ENCODE measurements at regions not wholly inside any gene's neighbourhood (a gene's known extent, or its start where the extent isn't known, plus 50 kb on each side); places are given as distances from the start of the nearest gene placed in this dataset.

DNA sequence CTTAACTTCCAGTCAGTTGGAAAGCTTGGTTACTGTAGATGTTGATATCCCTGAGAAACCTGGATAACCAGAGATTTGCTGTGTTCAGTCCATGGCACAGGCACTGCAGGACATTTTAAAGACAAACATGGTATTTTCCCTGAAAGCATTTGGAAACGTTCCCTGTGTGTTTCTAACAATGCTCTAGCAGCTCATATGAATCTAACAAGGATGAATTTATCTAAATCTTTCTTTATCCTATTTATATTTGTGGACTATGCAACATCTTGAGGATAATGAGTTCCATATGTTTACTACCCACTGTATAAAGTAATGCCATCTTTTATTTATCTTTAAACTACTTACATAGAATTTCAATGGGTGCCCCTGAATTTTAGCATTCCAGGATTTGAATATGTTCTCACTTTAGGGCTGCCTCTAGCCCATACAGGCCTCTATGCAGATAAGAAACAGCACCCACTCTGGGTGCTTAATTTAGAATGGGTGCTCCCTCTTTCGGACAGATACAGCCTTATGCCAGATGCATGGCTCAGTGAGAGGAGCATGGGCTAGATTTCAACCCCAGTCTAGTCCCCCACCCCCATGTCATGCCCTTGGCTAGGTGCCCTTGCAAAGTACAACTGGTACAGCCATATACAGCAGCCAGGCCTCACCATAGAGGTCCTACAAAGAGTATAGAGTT lies 50.6 kb upstream of the NEMP2 start:
- H3K79me2 ChIP-seq (ENCODE audit: insufficient read depth, low read length): no peaks in the 10 kb centered on the region
- H3K27ac ChIP-seq (ENCODE audit: low read depth in 1 of 2, low read length in 2 of 2): no peak overlapping the region
- TF ChIP-seq, protein P1, sequence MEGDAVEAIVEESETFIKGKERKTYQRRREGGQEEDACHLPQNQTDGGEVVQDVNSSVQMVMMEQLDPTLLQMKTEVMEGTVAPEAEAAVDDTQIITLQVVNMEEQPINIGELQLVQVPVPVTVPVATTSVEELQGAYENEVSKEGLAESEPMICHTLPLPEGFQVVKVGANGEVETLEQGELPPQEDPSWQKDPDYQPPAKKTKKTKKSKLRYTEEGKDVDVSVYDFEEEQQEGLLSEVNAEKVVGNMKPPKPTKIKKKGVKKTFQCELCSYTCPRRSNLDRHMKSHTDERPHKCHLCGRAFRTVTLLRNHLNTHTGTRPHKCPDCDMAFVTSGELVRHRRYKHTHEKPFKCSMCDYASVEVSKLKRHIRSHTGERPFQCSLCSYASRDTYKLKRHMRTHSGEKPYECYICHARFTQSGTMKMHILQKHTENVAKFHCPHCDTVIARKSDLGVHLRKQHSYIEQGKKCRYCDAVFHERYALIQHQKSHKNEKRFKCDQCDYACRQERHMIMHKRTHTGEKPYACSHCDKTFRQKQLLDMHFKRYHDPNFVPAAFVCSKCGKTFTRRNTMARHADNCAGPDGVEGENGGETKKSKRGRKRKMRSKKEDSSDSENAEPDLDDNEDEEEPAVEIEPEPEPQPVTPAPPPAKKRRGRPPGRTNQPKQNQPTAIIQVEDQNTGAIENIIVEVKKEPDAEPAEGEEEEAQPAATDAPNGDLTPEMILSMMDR (IDR thresholded peaks at IDR 0.05): no peak
- DNase-seq: no peak
- Mint-ChIP-seq H3K27ac (no peak overlapping the region), H3K9me3 (peaks cover 0 to 3% (median 0%) of the 10 kb centered on the region in 7 donors), H3K4me1 (no peaks in the 10 kb centered on the region), H3K27me3 (ENCODE audit: low read depth in 3 of 3) (no peaks in the 10 kb centered on the region), H3K4me3 (no peak overlapping the region), H3K36me3 (no peaks in the 10 kb centered on the region)
- H3K36me3 ChIP-seq (replicated peaks in 1 of 2; ENCODE audit: control insufficient read depth in 1 of 2, insufficient read depth in 2 of 2, low read length in 2 of 2): no peaks in the 10 kb centered on the region
- intact Hi-C loops (cut with micrococcal nuclease): no loop called here
- H3K9me3 ChIP-seq (replicated peaks in 1 of 2; ENCODE audit: control insufficient read depth in 1 of 2, insufficient read depth in 1 of 2, low read length in 2 of 2): no peaks in the 10 kb centered on the region
- no peak overlapping the region for H3K9ac ChIP-seq (ENCODE audit: insufficient read depth, low read length, poor library complexity, severe bottlenecking)
- no peaks in the 10 kb centered on the region for H3K27me3 ChIP-seq (ENCODE audit: control insufficient read depth in 2 of 2, insufficient read depth in 2 of 2, low read length in 2 of 2)
- no CpG with 5 or more reads among the region's 2 CpGs for WGBS (ENCODE audit: insufficient coverage)
- no peaks in the 10 kb centered on the region for H4K20me1 ChIP-seq (ENCODE audit: insufficient read depth, low read length)
- no peaks in the 10 kb centered on the region for H3K4me1 ChIP-seq (ENCODE audit: control insufficient read depth in 1 of 2, insufficient read depth in 2 of 2, low read length in 2 of 2)
- no peak overlapping the region for H2AFZ ChIP-seq (ENCODE audit: insufficient read depth, low read depth, low read length, poor library complexity, severe bottlenecking)
- no peak overlapping the region for H3K4me3 ChIP-seq (replicated peaks in 1 of 3; ENCODE audit: low read depth in 2 of 3, low read length in 3 of 3)
- no peak overlapping the region for H3K4me2 ChIP-seq (replicated peaks; ENCODE audit: extremely low read depth, low read length, poor library complexity, severe bottlenecking)

GRCh38 chr2:190587106-190587505 lies 52.6 kb upstream of the NEMP2 start:
- Histone ChIP-seq H3K9ac (ENCODE audit: insufficient read depth, low read length, poor library complexity, severe bottlenecking) (no peak overlapping the region), H2AFZ (ENCODE audit: insufficient read depth, low read depth, low read length, poor library complexity, severe bottlenecking) (no peak overlapping the region), H3K4me3 (replicated peaks in 1 of 3; ENCODE audit: low read depth in 2 of 3, low read length in 3 of 3) (no peak overlapping the region), H3K27me3 (ENCODE audit: control insufficient read depth in 2 of 2, insufficient read depth in 2 of 2, low read length in 2 of 2) (no peaks in the 10 kb centered on the region), H3K4me2 (replicated peaks; ENCODE audit: extremely low read depth, low read length, poor library complexity, severe bottlenecking) (no peak overlapping the region), H3K27ac (ENCODE audit: low read depth in 1 of 2, low read length in 2 of 2) (no peak overlapping the region), H4K20me1 (ENCODE audit: insufficient read depth, low read length) (no peaks in the 10 kb centered on the region), H3K79me2 (ENCODE audit: insufficient read depth, low read length) (no peaks in the 10 kb centered on the region), H3K36me3 (replicated peaks in 1 of 2; ENCODE audit: control insufficient read depth in 1 of 2, insufficient read depth in 2 of 2, low read length in 2 of 2) (no peaks in the 10 kb centered on the region), H3K9me3 (replicated peaks in 1 of 2; ENCODE audit: control insufficient read depth in 1 of 2, insufficient read depth in 1 of 2, low read length in 2 of 2) (no peaks in the 10 kb centered on the region), H3K4me1 (ENCODE audit: control insufficient read depth in 1 of 2, insufficient read depth in 2 of 2, low read length in 2 of 2) (no peaks in the 10 kb centered on the region)
- TF ChIP-seq, protein P1 (IDR thresholded peaks at IDR 0.05): no peak
- Mint-ChIP-seq H3K4me3 (no peak overlapping the region), H3K4me1 (no peaks in the 10 kb centered on the region), H3K27me3 (ENCODE audit: low read depth in 3 of 3) (no peaks in the 10 kb centered on the region), H3K27ac (no peak overlapping the region), H3K9me3 (peaks cover 0 to 3% (median 0%) of the 10 kb centered on the region in 7 donors), H3K36me3 (no peaks in the 10 kb centered on the region)
- WGBS (ENCODE audit: insufficient coverage): 100% methylated on average over 2 of the region's 4 CpGs
- intact Hi-C loops (cut with micrococcal nuclease): no loop called here
- no peak for DNase-seq
